Neural progenitor cell (in vitro differentiated cells): ENCODE measurements at regions not wholly inside any gene's neighbourhood (a gene's known extent, or its start where the extent isn't known, plus 50 kb on each side); places are given as distances from the start of the nearest gene placed in this dataset.

Experiments
- CTCF ChIP-seq: fragments of 200-600 bp; sonication (generic); IDR thresholded peaks from 2 replicates; pipeline ENCODE4 v1.5.1; 2017; ENCODE audit warnings: antibody characterized with exemption, mild to moderate bottlenecking
- EZH2 ChIP-seq: fragments of 200-600 bp; sonication (generic); IDR thresholded peaks from 2 replicates; pipeline ENCODE4 v1.6.1; 2017; ENCODE audit warnings: antibody characterized with exemption, mild to moderate bottlenecking, moderate library complexity
- EZH2phosphoT487 ChIP-seq: fragments of 200-600 bp; sonication (generic); IDR thresholded peaks from 2 replicates; pipeline ENCODE4 v1.6.1; 2017; ENCODE audit warnings: antibody characterized with exemption

GRCh38 chr6:167731216-167731615 lies 95.5 kb upstream of the AFDN start:
- TF ChIP-seq CTCF (no peak), EZH2 (no peak), EZH2phosphoT487 (no peak)
